K562 (cell line): ENCODE measurements at regions not wholly inside any gene's neighbourhood (a gene's known extent, or its start where the extent isn't known, plus 50 kb on each side); places are given as distances from the start of the nearest gene placed in this dataset.
A peak's percentile ranks its signal among the peaks of the same experiment; 100 is the strongest.

Experiments
- ATAC-seq: fragments of 200-7000 bp; cut with Tn5 transposase; 3 replicates; pipeline ENCODE4 v1.9.1; 2020; ENCODE audit warnings: moderate library complexity
- BruUV-seq: library from RNA; stranded (reverse); fragments of 400-500 nt; replicated peaks from 2 replicates; lab custom pipeline; 2021; lab: Mats Ljungman, UMichigan
- CTCF ChIA-PET: fragments of 300-600 bp; formaldehyde crosslinking; extraction: SDS; loops from one replicate; lab custom pipeline; 2021; ENCODE audit warnings: low intra/inter-chr PET ratio; lab: Yijun Ruan, JAX
- POLR2A ChIA-PET: fragments of 300-600, 350-650 bp; sonication (Branson Sonifier 250); formaldehyde crosslinking; extraction: SDS; loops from one replicate; lab custom pipeline; 2021; ENCODE audit warnings: antibody characterized with exemption, inconsistent platforms; lab: Yijun Ruan, JAX
- DNase-seq, 4 experiments: peaks; one replicate each; pipeline versions ENCODE4 v3.0.0 to v3.0.0-alpha.2; 2011 to 2018; ENCODE audit warnings: low spot score in 3 of 4, mixed read lengths in 3 of 4; ENCODE audit errors: extremely low read depth in 1 of 4
- FAIRE-seq: peaks from 2 replicates; lab custom pipeline; 2011; peaks lifted over from hg19 to GRCh38; lab: Jason Lieb, UNC
- H2AFZ ChIP-seq: 2 replicates; pipeline ENCODE4 v1.6.0; 2011; ENCODE audit warnings: low read depth, low read length, control low read depth, inconsistent platforms
- H3K27ac ChIP-seq: fragments of 200-600 bp; 3 replicates; pipeline ENCODE4 v1.8.0; 2011; ENCODE audit warnings: low read depth, mild to moderate bottlenecking, control low read depth, inconsistent platforms, low read length, moderate library complexity, mixed read lengths; ENCODE audit errors: extremely low read depth
- H3K27me3 ChIP-seq, 2 experiments: fragments of 300-600 bp in 1 of 2; 2 replicates in 1 of 2; 3 replicates in 1 of 2; pipeline versions ENCODE4 v1.6.0 to v1.8.0; 2011; ENCODE audit warnings: inconsistent platforms in 2 of 2, low read length in 2 of 2, mild to moderate bottlenecking in 1 of 2, mixed read lengths in 1 of 2, moderate library complexity in 1 of 2; ENCODE audit not compliant: control insufficient read depth in 2 of 2, insufficient read depth in 2 of 2
- H3K36me3 ChIP-seq: fragments of 300-600 bp; 3 replicates; pipeline ENCODE4 v1.8.0; 2011; ENCODE audit warnings: mild to moderate bottlenecking, low read length, inconsistent platforms; ENCODE audit not compliant: control insufficient read depth, insufficient read depth
- H3K4me1 ChIP-seq, 2 experiments: fragments of 200-600 bp in 1 of 2; replicated peaks in 1 of 2; 2 replicates in 1 of 2; 3 replicates in 1 of 2; pipeline versions ENCODE4 v1.5.1 to v1.8.0; 2011; ENCODE audit warnings: inconsistent platforms in 2 of 2, low read length in 2 of 2, mild to moderate bottlenecking in 1 of 2, mixed read lengths in 1 of 2, moderate library complexity in 1 of 2; ENCODE audit not compliant: control insufficient read depth in 2 of 2, insufficient read depth in 2 of 2
- H3K4me2 ChIP-seq: 2 replicates; pipeline ENCODE4 v1.6.1; 2011; ENCODE audit warnings: low read length, control low read depth, inconsistent platforms, mixed read lengths; ENCODE audit not compliant: insufficient read depth
- H3K4me3 ChIP-seq: fragments of 200-600 bp; sonication (generic), shearing (Covaris generic); 2 replicates; pipeline ENCODE4 v1.5.1; 2016; ENCODE audit warnings: control low read depth, inconsistent platforms
- H3K79me2 ChIP-seq: fragments of 200-600 bp; 3 replicates; pipeline ENCODE4 v1.8.0; 2011; ENCODE audit warnings: low read length, inconsistent platforms; ENCODE audit not compliant: control insufficient read depth, insufficient read depth
- H3K9ac ChIP-seq, 2 experiments: 2 replicates each; pipeline versions ENCODE4 v1.6.0 to v1.6.1; 2011; ENCODE audit warnings: low read depth in 2 of 2, low read length in 2 of 2, control low read depth in 1 of 2, inconsistent platforms in 1 of 2, mild to moderate bottlenecking in 1 of 2, mixed read lengths in 1 of 2; ENCODE audit not compliant: insufficient read depth in 1 of 2
- H3K9me1 ChIP-seq: one replicate; pipeline ENCODE4 v1.6.0; 2011; ENCODE audit warnings: inconsistent platforms, mild to moderate bottlenecking, low read length, moderate library complexity; ENCODE audit not compliant: control insufficient read depth, insufficient read depth
- H3K9me3 ChIP-seq: replicated peaks from 2 replicates; pipeline ENCODE4 v1.5.1; 2011; ENCODE audit warnings: low read depth, low read length, inconsistent platforms; ENCODE audit not compliant: control insufficient read depth, insufficient read depth
- H4K20me1 ChIP-seq: replicated peaks from 2 replicates; pipeline ENCODE4 v1.6.1; 2011; ENCODE audit warnings: low read length, inconsistent platforms, mixed read lengths; ENCODE audit not compliant: control insufficient read depth, insufficient read depth
- BACH1 ChIP-seq: fragments of 200-800 bp; sonication (Bioruptor generic); IDR thresholded peaks from 2 replicates; pipeline ENCODE4 v1.6.1; 2016; ENCODE audit warnings: missing genetic modification characterization, missing compliant biosample characterization
- BRCA1 ChIP-seq, 2 experiments: fragments of 450-650 bp in 1 of 2; sonication (generic) in 1 of 2; formaldehyde crosslinking in 1 of 2; IDR thresholded peaks; 2 replicates each; pipeline versions ENCODE4 v1.5.0 to v1.6.1; 2017 to 2020; ENCODE audit warnings: mild to moderate bottlenecking in 1 of 2, missing genetic modification reagents in 1 of 2
- CREB1 ChIP-seq, 2 experiments: sonication (generic) in 1 of 2; formaldehyde crosslinking in 1 of 2; IDR thresholded peaks; 2 replicates each; pipeline versions ENCODE4 v1.6.1 to v1.8.0; 2012 to 2022; ENCODE audit warnings: inconsistent platforms in 1 of 2, mild to moderate bottlenecking in 1 of 2, missing genetic modification reagents in 1 of 2, moderate library complexity in 1 of 2
- DACH1 ChIP-seq: fragments of 450-650 bp; IDR thresholded peaks from 2 replicates; pipeline ENCODE4 v1.6.1; 2018; ENCODE audit not compliant: partially characterized antibody
- GTF2F1 ChIP-seq: IDR thresholded peaks from 2 replicates; pipeline ENCODE4 v1.6.1; 2011; ENCODE audit warnings: low read depth, low read length, improper control_type of control experiment
- HDAC6 ChIP-seq: IDR thresholded peaks from 2 replicates; pipeline ENCODE4 v1.6.1; 2012; ENCODE audit warnings: low read depth, mild to moderate bottlenecking, control low read depth, inconsistent platforms, low read length, moderate library complexity
- ILF3 ChIP-seq: fragments of 450-650 bp; IDR thresholded peaks from 2 replicates; pipeline ENCODE4 v1.6.1; 2018; ENCODE audit warnings: antibody characterized with exemption, mild to moderate bottlenecking, moderate library complexity, borderline replicate concordance
- NR4A1 ChIP-seq, 2 experiments: fragments of 250-450 bp in 1 of 2; fragments of 450-650 bp in 1 of 2; sonication (Bioruptor Pico) in 1 of 2; IDR thresholded peaks; 2 replicates each; pipeline versions ENCODE4 v1.4.0 to v1.6.1; 2016 to 2020; ENCODE audit warnings: mild to moderate bottlenecking in 2 of 2, missing compliant biosample characterization in 1 of 2, missing genetic modification characterization in 1 of 2, moderate library complexity in 1 of 2
- POLR2AphosphoS2 ChIP-seq: IDR thresholded peaks from 2 replicates; pipeline ENCODE4 v1.6.1; 2012; ENCODE audit warnings: low read length, improper control_type of control experiment
- ZNF165 ChIP-seq: fragments of 250-450 bp; sonication (Bioruptor Pico); IDR thresholded peaks from 2 replicates; pipeline ENCODE4 v1.4.0; 2020; ENCODE audit warnings: borderline replicate concordance
- ZZZ3 ChIP-seq: fragments of 450-650 bp; IDR thresholded peaks from 2 replicates; pipeline ENCODE4 v1.6.1; 2016; ENCODE audit warnings: antibody characterized with exemption, mild to moderate bottlenecking, moderate library complexity
- WGBS: fragments of 100-300 bp; shearing (Covaris generic); methylation state at CpG from one replicate; pipeline ENCODE4 v1.1.6; 2016; ENCODE audit warnings: low coverage, mixed read lengths; ENCODE audit not compliant: insufficient coverage; ENCODE audit errors: missing lambda C conversion rate; 5-methylcytosine and 5-hydroxymethylcytosine counted together
- in situ Hi-C: fragments of 300-500 bp; cut with MboI; formaldehyde crosslinking; loops from 4 replicates; pipeline ENCODE4 v1.15.0; 2018; ENCODE audit warnings: inconsistent platforms, mixed read lengths
- intact Hi-C: fragments of 100-400 bp; cut with micrococcal nuclease; formaldehyde crosslinking; loops from 2 replicates; pipeline ENCODE4 v1.14.2; 2022
- TF ChIP-seq, protein P1 (sequence below): fragments of 250-450 bp; sonication (Bioruptor Pico); IDR thresholded peaks from 2 replicates; pipeline ENCODE4 v1.8.0; 2021; ENCODE audit warnings: borderline replicate concordance, mild to moderate bottlenecking, moderate library complexity; ENCODE audit not compliant: poor library complexity, severe bottlenecking

DNA sequence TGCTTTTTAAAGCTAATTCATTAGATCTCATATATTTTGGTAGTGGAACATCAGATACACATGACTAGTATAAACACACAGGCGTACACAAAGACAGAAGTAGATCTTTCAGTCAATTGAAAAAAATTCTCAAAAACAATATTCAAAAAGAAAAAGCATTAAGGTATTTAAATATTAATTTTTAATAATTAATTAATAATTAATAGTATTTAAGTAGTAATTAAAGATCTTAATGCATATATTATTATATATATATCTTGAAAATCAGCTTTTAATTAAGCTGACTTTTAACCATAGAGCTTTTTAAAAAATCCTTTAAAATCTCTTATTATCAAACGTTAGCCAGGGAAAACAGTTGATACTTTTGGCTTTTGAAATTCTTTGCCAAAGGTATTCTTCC lies 489.4 kb upstream of the PCDH20 start:
- CTCF ChIA-PET, result no interaction called here
- no peak for ATAC-seq
- POLR2A ChIA-PET, result no interaction called here

DNA sequence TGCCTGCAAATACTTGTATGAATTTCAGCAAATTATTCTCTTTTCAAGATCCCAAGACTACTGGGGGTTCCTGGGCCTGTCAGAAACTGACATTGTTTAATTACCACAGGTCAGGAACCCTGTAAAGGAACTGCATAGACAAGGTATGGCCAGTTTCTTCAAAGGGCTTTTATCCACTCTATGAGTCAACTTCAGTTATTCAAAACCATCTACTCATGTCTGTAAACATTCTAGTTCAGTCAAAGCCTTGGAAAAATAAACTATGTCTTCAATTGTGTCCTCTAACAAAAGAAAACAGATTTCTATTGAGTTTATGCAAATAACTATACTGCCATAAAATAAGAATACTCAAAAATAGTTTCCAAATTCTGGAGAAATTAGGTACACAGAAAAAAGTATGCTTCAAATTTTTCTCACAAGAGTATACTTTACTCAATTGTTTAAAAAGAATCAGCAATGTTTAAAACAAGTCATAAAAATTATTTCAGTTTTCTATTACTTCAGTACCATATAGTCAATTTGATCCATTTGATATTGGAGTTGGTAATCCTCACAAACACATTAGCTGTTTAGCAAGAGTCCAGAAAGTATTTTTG lies 486.4 kb upstream of the PCDH20 start:
- CTCF ChIA-PET, result no interaction called here
- intact Hi-C loops (no loop called here), in situ Hi-C loops (no loop called here)
- Histone ChIP-seq H3K4me3 (no peak overlapping the region), H3K9me1 (no peaks in the 10 kb centered on the region), H3K4me1 (no peaks in the 10 kb centered on the region), H3K9me3 (no peaks in the 10 kb centered on the region), H2AFZ (no peak overlapping the region), H3K36me3 (no peaks in the 10 kb centered on the region), H3K27ac (no peak overlapping the region), H3K9ac (no peak overlapping the region), H3K79me2 (no peaks in the 10 kb centered on the region), H3K4me2 (no peak overlapping the region), H3K27me3 (no peaks in the 10 kb centered on the region), H4K20me1 (no peaks in the 10 kb centered on the region)
- peak; percentile 41; the same call in 1 of the 2 replicates for TF ChIP-seq BRCA1 (IDR thresholded peaks at IDR 0.05)
- no peak for TF ChIP-seq BRCA1 (CRISPR knock-in tag; IDR thresholded peaks at IDR 0.05)
- no peak for TF ChIP-seq ZZZ3
- DNase-seq (no peak), ATAC-seq (no peak), FAIRE-seq (no peak)
- POLR2A ChIA-PET, result no interaction called here
- BruUV-seq, result no TSS peak

More for the DNA sequence above, 489.4 kb upstream of the PCDH20 start:
- H3K36me3 ChIP-seq, result no peaks in the 10 kb centered on the region
- no peaks in the 10 kb centered on the region for H3K9me3 ChIP-seq
- FAIRE-seq (no peak), DNase-seq (no peak)
- no peak overlapping the region for H3K4me2 ChIP-seq
- intact Hi-C loops, result no loop called here
- in situ Hi-C loops, result no loop called here
- 3% methylated on average over 2 of the region's 2 CpGs for WGBS
- no peak overlapping the region for H2AFZ ChIP-seq
- BruUV-seq, result no TSS peak
- no peaks in the 10 kb centered on the region for H4K20me1 ChIP-seq
- H3K9ac ChIP-seq, result no peak overlapping the region
- no peak overlapping the region for H3K4me3 ChIP-seq
- no peaks in the 10 kb centered on the region for H3K9me1 ChIP-seq
- H3K79me2 ChIP-seq, result no peaks in the 10 kb centered on the region
- no peak overlapping the region for H3K27ac ChIP-seq
- H3K4me1 ChIP-seq, result no peaks in the 10 kb centered on the region
- no peak for TF ChIP-seq DACH1
- TF ChIP-seq ILF3, result no peak
- TF ChIP-seq, protein P1, sequence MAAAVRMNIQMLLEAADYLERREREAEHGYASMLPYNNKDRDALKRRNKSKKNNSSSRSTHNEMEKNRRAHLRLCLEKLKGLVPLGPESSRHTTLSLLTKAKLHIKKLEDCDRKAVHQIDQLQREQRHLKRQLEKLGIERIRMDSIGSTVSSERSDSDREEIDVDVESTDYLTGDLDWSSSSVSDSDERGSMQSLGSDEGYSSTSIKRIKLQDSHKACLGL (CRISPR knock-in tag), result no peak
- no peak for TF ChIP-seq CREB1 (IDR thresholded peaks at IDR 0.05)
- TF ChIP-seq CREB1 (CRISPR knock-in tag; IDR thresholded peaks at IDR 0.05), result no peak
- TF ChIP-seq POLR2AphosphoS2, result no peak
- no peak for TF ChIP-seq BACH1 (tag)
- TF ChIP-seq NR4A1 (CRISPR knock-in tag; IDR thresholded peaks at IDR 0.05), result no peak
- TF ChIP-seq NR4A1 (tag; IDR thresholded peaks at IDR 0.05), result no peak
- TF ChIP-seq HDAC6, result no peak
- no peak for TF ChIP-seq ZNF165 (CRISPR knock-in tag)
- TF ChIP-seq GTF2F1, result no peak
- H3K27me3 ChIP-seq, result no peaks in the 10 kb centered on the region
